SK-N-SH treated with all-trans-retinoic acid at 6 μM for 48 hours (cell line): ENCODE measurements at regions not wholly inside any gene's neighbourhood (a gene's known extent, or its start where the extent isn't known, plus 50 kb on each side); places are given as distances from the start of the nearest gene placed in this dataset.

Experiments
- PATZ1 ChIP-seq: fragments of 250-450 bp; sonication (Bioruptor Pico); IDR thresholded peaks from 2 replicates; pipeline ENCODE4 v1.8.0; 2020; ENCODE audit warnings: mild to moderate bottlenecking, moderate library complexity, borderline replicate concordance
- RARB ChIP-seq: fragments of 250-450 bp; sonication (Bioruptor Pico); IDR thresholded peaks from 2 replicates; pipeline ENCODE4 v1.8.0; 2021; ENCODE audit warnings: mild to moderate bottlenecking, moderate library complexity

- TF ChIP-seq PATZ1 (CRISPR knock-in tag) (no peak), RARB (CRISPR knock-in tag) (no peak)
Observed at GRCh38 chr14:101397206-101397605, 164.1 kb upstream of the DIO3 start.
